Breast epithelium (tissue), 4 donors: ENCODE measurements at regions not wholly inside any gene's neighbourhood (a gene's known extent, or its start where the extent isn't known, plus 50 kb on each side); places are given as distances from the start of the nearest gene placed in this dataset.

Source experiments
- DNase-seq, 2 donors: peaks; one replicate each; pipeline ENCODE4 v3.0.0-alpha.2; 2019; ENCODE audit warnings: low spot score in 2 of 2
- H3K27ac ChIP-seq, 2 donors: fragments of 200-600 bp; sonication (generic) in 1 of 2; one replicate each; pipeline ENCODE4 v1.5.1; 2016 to 2019; ENCODE audit warnings: mild to moderate bottlenecking in 1 of 2
- H3K27me3 ChIP-seq, 2 donors: fragments of 200-600 bp; sonication (generic) in 1 of 2; one replicate each; pipeline versions ENCODE4 v1.5.1 to v1.6.0; 2017 to 2019; ENCODE audit warnings: control low read depth in 1 of 2, mild to moderate bottlenecking in 1 of 2
- H3K36me3 ChIP-seq: fragments of 200-600 bp; one replicate; pipeline ENCODE4 v1.5.1; 2019
- H3K4me1 ChIP-seq, 2 donors: fragments of 200-600 bp; sonication (generic); one replicate each; pipeline ENCODE4 v1.5.1; 2016 to 2019; ENCODE audit warnings: control low read depth in 1 of 2
- H3K4me3 ChIP-seq, 3 donors: fragments of 200-600 bp; sonication (generic); 1 replicate in 2 of 3; 2 replicates in 1 of 3; pipeline ENCODE4 v1.5.1; 2016 to 2019; ENCODE audit warnings: mild to moderate bottlenecking in 3 of 3, moderate library complexity in 2 of 3
- H3K9me3 ChIP-seq, 2 donors: fragments of 200-600 bp; sonication (generic) in 1 of 2; one replicate each; pipeline ENCODE4 v1.5.1; 2016 to 2019; ENCODE audit warnings: control low read depth in 1 of 2
- POLR2A ChIP-seq: fragments of 450-650 bp; IDR thresholded peaks from one replicate; pipeline ENCODE4 v1.6.1; 2016; ENCODE audit warnings: antibody characterized with exemption, mild to moderate bottlenecking, moderate library complexity
- POLR2AphosphoS5 ChIP-seq, 3 donors: sonication (generic); formaldehyde crosslinking; IDR thresholded peaks; one replicate each; pipeline ENCODE4 v1.6.1; 2017; ENCODE audit warnings: antibody characterized with exemption in 3 of 3
- intact Hi-C: fragments of 100-400 bp; cut with DNase I; formaldehyde crosslinking; loops from one replicate; pipeline ENCODE4 v1.15.1; 2023; ENCODE audit warnings: low total_unique reads
- TF ChIP-seq, protein P1 (sequence below), 3 donors: fragments of 450-650 bp; IDR thresholded peaks; one replicate each; pipeline ENCODE4 v1.5.1; 2016 to 2017; ENCODE audit warnings: antibody characterized with exemption in 3 of 3, mild to moderate bottlenecking in 3 of 3, moderate library complexity in 3 of 3

DNA sequence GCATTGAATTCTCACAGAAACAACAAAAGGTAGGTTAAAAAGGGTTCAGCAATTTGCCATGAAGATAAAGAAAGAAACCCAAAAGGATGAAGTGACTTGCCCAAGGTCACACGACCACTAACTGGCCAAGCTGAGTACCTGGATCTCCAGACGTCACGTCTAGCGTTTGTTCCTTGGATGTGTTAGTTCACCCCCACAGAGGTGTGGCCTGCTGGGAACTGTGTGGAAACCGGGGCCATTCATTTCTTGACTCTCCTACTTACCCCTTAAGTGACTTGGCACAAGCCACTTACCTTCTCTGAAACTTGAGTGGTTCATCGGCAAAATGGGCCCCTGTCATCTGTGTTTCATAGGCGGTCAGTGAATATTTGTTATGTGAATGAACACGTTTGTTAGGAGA, 244.3 kb upstream of the SLCO3A1 start:
- intact Hi-C loops = no loop called here
- DNase-seq = no peak
- H3K4me1 ChIP-seq = no peaks in the 10 kb centered on the region

DNA sequence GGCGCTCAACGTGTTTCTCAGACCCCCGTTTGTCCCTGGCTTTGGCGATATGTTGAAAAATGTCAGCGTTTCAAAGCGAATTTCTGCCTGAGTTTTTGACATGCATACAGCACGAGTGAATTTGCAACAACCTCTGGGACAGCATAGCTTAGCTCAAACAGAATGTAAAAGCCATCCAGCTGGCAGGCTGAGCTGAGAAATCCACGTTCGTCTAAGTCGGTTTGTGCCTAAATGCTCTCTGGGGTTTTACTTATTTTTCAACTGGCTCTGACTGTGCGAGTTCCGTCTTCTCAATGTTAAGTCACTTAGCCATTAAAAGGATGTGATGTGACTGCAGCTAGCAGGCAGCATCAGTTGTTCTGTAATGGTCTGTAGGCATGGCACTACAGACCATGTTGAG, 243.5 kb upstream of the SLCO3A1 start:
- TF ChIP-seq POLR2A = no peak
- TF ChIP-seq, protein P1, sequence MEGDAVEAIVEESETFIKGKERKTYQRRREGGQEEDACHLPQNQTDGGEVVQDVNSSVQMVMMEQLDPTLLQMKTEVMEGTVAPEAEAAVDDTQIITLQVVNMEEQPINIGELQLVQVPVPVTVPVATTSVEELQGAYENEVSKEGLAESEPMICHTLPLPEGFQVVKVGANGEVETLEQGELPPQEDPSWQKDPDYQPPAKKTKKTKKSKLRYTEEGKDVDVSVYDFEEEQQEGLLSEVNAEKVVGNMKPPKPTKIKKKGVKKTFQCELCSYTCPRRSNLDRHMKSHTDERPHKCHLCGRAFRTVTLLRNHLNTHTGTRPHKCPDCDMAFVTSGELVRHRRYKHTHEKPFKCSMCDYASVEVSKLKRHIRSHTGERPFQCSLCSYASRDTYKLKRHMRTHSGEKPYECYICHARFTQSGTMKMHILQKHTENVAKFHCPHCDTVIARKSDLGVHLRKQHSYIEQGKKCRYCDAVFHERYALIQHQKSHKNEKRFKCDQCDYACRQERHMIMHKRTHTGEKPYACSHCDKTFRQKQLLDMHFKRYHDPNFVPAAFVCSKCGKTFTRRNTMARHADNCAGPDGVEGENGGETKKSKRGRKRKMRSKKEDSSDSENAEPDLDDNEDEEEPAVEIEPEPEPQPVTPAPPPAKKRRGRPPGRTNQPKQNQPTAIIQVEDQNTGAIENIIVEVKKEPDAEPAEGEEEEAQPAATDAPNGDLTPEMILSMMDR (IDR thresholded peaks at IDR 0.05) = no peak
- intact Hi-C loops = no loop called here
- Histone ChIP-seq H3K4me3 (no peak overlapping the region), H3K36me3 (no peaks in the 10 kb centered on the region), H3K27ac (no peak overlapping the region), H3K27me3 (no peaks in the 10 kb centered on the region), H3K4me1 (no peaks in the 10 kb centered on the region), H3K9me3 (no peaks in the 10 kb centered on the region)
- no peak for DNase-seq

More for the DNA sequence above, 244.3 kb upstream of the SLCO3A1 start:
- Histone ChIP-seq H3K27ac (no peak overlapping the region), H3K27me3 (no peaks in the 10 kb centered on the region), H3K4me3 (no peak overlapping the region), H3K9me3 (no peaks in the 10 kb centered on the region), H3K36me3 (no peaks in the 10 kb centered on the region)
- TF ChIP-seq POLR2A (no peak), POLR2AphosphoS5 (IDR thresholded peaks at IDR 0.05) (no peak)
- TF ChIP-seq, protein P1 (IDR thresholded peaks at IDR 0.05) = no peak

DNA sequence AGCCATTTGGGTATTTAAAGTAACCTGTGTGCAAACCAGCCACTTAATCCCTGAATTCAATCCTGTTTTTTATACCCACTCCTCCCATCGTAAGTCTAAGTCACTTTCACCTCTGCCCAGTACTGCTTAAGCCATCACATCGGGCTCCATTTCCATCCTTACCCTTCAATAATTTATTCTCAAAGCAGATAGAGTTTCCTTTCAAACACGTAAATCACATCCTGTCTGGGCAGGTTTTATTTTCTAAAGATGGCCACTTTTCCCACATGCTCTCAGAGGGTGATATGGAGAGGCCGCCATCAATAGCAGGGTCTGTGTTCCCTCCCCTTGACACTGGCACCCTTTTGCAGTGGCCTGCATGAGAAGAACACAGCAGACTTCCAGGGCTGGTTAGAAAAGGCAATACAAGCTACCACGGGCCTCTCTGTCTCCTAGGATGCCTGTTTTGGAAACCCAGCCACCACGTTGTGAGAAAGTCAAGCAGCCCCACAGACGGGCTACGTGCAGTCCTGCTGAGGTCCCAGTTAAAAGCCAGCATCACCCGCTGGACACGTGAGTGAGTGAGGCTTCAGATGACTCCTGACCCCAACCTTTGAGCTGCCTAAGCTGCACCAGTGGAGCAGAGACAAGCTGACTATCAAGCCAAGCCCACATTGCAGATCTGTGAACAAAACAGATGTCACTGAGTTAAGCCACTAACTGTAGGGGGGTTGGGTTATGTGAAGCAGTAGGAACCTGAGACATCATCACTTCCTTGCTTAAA, 241.8 kb upstream of the SLCO3A1 start:
- Histone ChIP-seq H3K9me3 (no peaks in the 10 kb centered on the region), H3K4me1 (no peaks in the 10 kb centered on the region), H3K27ac (no peak overlapping the region), H3K36me3 (no peaks in the 10 kb centered on the region), H3K4me3 (no peak overlapping the region), H3K27me3 (no peaks in the 10 kb centered on the region)
- no peak for DNase-seq
- TF ChIP-seq POLR2AphosphoS5 (IDR thresholded peaks at IDR 0.05) = no peak
- TF ChIP-seq POLR2A = no peak
- TF ChIP-seq, protein P1 (IDR thresholded peaks at IDR 0.05) = no peak
- intact Hi-C loops = no loop called here

DNA sequence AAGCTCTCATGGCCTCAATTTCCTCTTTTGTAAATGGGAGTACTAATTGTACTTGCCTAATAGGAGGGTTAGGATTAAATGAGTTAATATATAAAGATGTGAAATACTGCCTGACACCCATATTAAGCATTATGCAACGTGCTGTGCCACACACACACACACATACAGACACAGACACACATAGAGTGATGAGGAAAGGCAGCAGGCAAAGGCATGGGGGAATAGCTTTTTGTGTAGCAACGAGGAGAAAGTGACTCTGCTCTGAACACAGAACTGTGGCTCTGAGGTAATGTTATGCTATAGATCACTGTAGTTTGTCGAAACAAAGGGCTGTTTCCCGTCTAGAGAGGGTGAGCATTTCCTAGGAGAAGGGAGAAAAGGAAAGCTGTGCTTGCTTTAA, 233.3 kb upstream of the SLCO3A1 start:
- H3K36me3 ChIP-seq = no peaks in the 10 kb centered on the region
- no peak for DNase-seq
- no peak for TF ChIP-seq POLR2AphosphoS5 (IDR thresholded peaks at IDR 0.05)
- no peak for TF ChIP-seq POLR2A
- TF ChIP-seq, protein P1 (IDR thresholded peaks at IDR 0.05) = no peak
- no peak overlapping the region for H3K27ac ChIP-seq
- no peak overlapping the region for H3K4me3 ChIP-seq
- H3K9me3 ChIP-seq = no peaks in the 10 kb centered on the region
- intact Hi-C loops = no loop called here
- no peaks in the 10 kb centered on the region for H3K4me1 ChIP-seq
- no peaks in the 10 kb centered on the region for H3K27me3 ChIP-seq

DNA sequence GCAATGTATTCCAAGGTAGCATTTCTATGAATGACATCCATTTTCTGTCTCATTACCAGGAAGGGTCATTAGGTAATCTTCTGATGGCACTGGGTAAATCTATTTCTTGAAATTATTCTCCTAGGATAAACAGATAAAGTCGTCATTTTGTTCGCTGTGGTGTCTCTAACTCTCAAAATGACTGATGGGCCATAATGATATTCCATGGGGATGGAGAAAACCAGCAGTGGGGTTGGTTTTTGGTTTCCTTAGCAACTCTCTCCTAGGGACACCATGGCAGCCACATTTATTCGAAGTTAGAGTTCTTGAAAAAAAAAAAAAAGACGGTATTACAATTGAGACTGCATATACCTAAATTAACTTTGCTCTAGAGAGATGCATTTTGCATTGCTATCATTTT, 231.3 kb upstream of the SLCO3A1 start:
- Histone ChIP-seq H3K4me1 (no peaks in the 10 kb centered on the region), H3K27ac (no peak overlapping the region), H3K9me3 (no peaks in the 10 kb centered on the region), H3K36me3 (no peaks in the 10 kb centered on the region), H3K27me3 (no peaks in the 10 kb centered on the region), H3K4me3 (no peak overlapping the region)
- intact Hi-C loops = no loop called here
- TF ChIP-seq POLR2A (no peak), POLR2AphosphoS5 (IDR thresholded peaks at IDR 0.05) (no peak)
- TF ChIP-seq, protein P1 (IDR thresholded peaks at IDR 0.05) = no peak
- DNase-seq = no peak
